HG03159 (cell line): ENCODE measurements at regions not wholly inside any gene's neighbourhood (a gene's known extent, or its start where the extent isn't known, plus 50 kb on each side); places are given as distances from the start of the nearest gene placed in this dataset.
"Not testable (repeated sequence)": the region's sequence is repeated elsewhere in the genome, so short reads cannot be mapped to it uniquely, and the experiment has no call there.

Source experiments
- ATAC-seq: cut with Tn5 transposase; IDR thresholded peaks from one replicate; pipeline ENCODE4 v1.9.1; 2021; ENCODE audit warnings: mild to moderate bottlenecking, moderate library complexity; ENCODE audit not compliant: unreplicated experiment

- ATAC-seq, result not testable (repeated sequence)
Measured at GRCh38 chr13:22941495-22941894, 239.3 kb upstream of the SGCG start.

- ATAC-seq, result not testable (repeated sequence)
Measured at GRCh38 chr13:22942831-22943230, 237.9 kb upstream of the SGCG start.

- no peak for ATAC-seq
Measured at GRCh38 chr13:22944378-22944777, 236.4 kb upstream of the SGCG start.

GRCh38 chr13:22945321-22946226 lies 235.2 kb upstream of the SGCG start:
- no peak for ATAC-seq

GRCh38 chr13:22948421-22948820 lies 232.4 kb upstream of the SGCG start:
- ATAC-seq, result no peak

GRCh38 chr13:22952018-22952417 lies 228.8 kb upstream of the SGCG start:
- ATAC-seq, result not testable (repeated sequence)

- ATAC-seq, result not testable (repeated sequence)
Measured at GRCh38 chr13:22955147-22955546, 225.6 kb upstream of the SGCG start.

GRCh38 chr13:22956456-22957115 lies 224.2 kb upstream of the SGCG start:
- ATAC-seq, result not testable (repeated sequence)

GRCh38 chr13:22959859-22960258 lies 220.9 kb upstream of the SGCG start:
- ATAC-seq, result not testable (repeated sequence)

GRCh38 chr13:22960827-22961226 lies 220.0 kb upstream of the SGCG start:
- no peak for ATAC-seq

- ATAC-seq, result not testable (repeated sequence)
Measured at GRCh38 chr13:22961342-22961741, 219.4 kb upstream of the SGCG start.

- ATAC-seq, result no peak
Measured at GRCh38 chr13:22961835-22962537, 218.8 kb upstream of the SGCG start.

GRCh38 chr13:22963384-22964053 lies 217.3 kb upstream of the SGCG start:
- ATAC-seq, result not testable (repeated sequence)

GRCh38 chr13:22964245-22964966 lies 216.4 kb upstream of the SGCG start:
- ATAC-seq, result no peak

GRCh38 chr13:22965011-22965857 lies 215.5 kb upstream of the SGCG start:
- ATAC-seq, result not testable (repeated sequence)

- not testable (repeated sequence) for ATAC-seq
Measured at GRCh38 chr13:22965858-22966239, 214.9 kb upstream of the SGCG start.

- ATAC-seq, result not testable (repeated sequence)
Measured at GRCh38 chr13:22966753-22967152, 214.0 kb upstream of the SGCG start.

GRCh38 chr13:22967669-22968068 lies 213.1 kb upstream of the SGCG start:
- ATAC-seq, result no peak

- no peak for ATAC-seq
Measured at GRCh38 chr13:22979952-22980351, 200.8 kb upstream of the SGCG start.
